ENCODE measurements at regions not wholly inside any gene's neighbourhood (a gene's known extent, or its start where the extent isn't known, plus 50 kb on each side); places are given as distances from the start of the nearest gene placed in this dataset.

GRCh38 chr12:105943525-105943924 is 195.2 kb downstream of the NUAK1 start:
- Histone ChIP-seq H4K20me1 (ENCODE audit: insufficient read depth, low read depth, low read length) (no peaks in the 10 kb centered on the region), H2AFZ (ENCODE audit: low read length) (no peak overlapping the region), H3K4me3 (ENCODE audit: low read length) (no peak overlapping the region), H3K9me3 (ENCODE audit: low read length) (0 out of 2 replicates have a peak, but pooled peaks cover 3% of the 10 kb centered on the region), H3K4me1 (ENCODE audit: low read length) (no peaks in the 10 kb centered on the region), H3K9ac (ENCODE audit: low read length) (no peak overlapping the region), H3K27ac (ENCODE audit: low read length) (no peak overlapping the region), H3K79me2 (ENCODE audit: low read length) (no peaks in the 10 kb centered on the region), H3K27me3 (ENCODE audit: low read length) (no peaks in the 10 kb centered on the region), H3K4me2 (ENCODE audit: low read depth, low read length, poor library complexity, severe bottlenecking) (no peak overlapping the region), H3K36me3 (ENCODE audit: insufficient read depth, low read length) (no peaks in the 10 kb centered on the region), H3K9me2 (replicated peaks; ENCODE audit: insufficient read depth, low read length) (no peaks in the 10 kb centered on the region)
- no peak for DNase-seq

- no peaks in the 10 kb centered on the region for H3K79me2 ChIP-seq (ENCODE audit: low read length)
- DNase-seq: no peak
- no peak overlapping the region for H3K4me2 ChIP-seq (ENCODE audit: low read depth, low read length, poor library complexity, severe bottlenecking)
- no peaks in the 10 kb centered on the region for H3K36me3 ChIP-seq (ENCODE audit: insufficient read depth, low read length)
- H3K9ac ChIP-seq (ENCODE audit: low read length): no peak overlapping the region
- no peaks in the 10 kb centered on the region for H3K27me3 ChIP-seq (ENCODE audit: low read length)
- no peaks in the 10 kb centered on the region for H4K20me1 ChIP-seq (ENCODE audit: insufficient read depth, low read depth, low read length)
- H2AFZ ChIP-seq (ENCODE audit: low read length): no peak overlapping the region
- H3K9me3 ChIP-seq (ENCODE audit: low read length): 0 out of 2 replicates have a peak, but pooled peaks cover 3% of the 10 kb centered on the region
- no peak overlapping the region for H3K27ac ChIP-seq (ENCODE audit: low read length)
- no peaks in the 10 kb centered on the region for H3K9me2 ChIP-seq (replicated peaks; ENCODE audit: insufficient read depth, low read length)
- no peaks in the 10 kb centered on the region for H3K4me1 ChIP-seq (ENCODE audit: low read length)
- H3K4me3 ChIP-seq (ENCODE audit: low read length): no peak overlapping the region
Observed at GRCh38 chr12:105944628-105945027, 194.1 kb downstream of the NUAK1 start.

GRCh38 chr12:105945880-105946279 is 192.9 kb downstream of the NUAK1 start:
- Histone ChIP-seq H3K36me3 (ENCODE audit: insufficient read depth, low read length) (no peaks in the 10 kb centered on the region), H3K9me2 (replicated peaks; ENCODE audit: insufficient read depth, low read length) (no peaks in the 10 kb centered on the region), H4K20me1 (ENCODE audit: insufficient read depth, low read depth, low read length) (no peaks in the 10 kb centered on the region), H3K4me3 (ENCODE audit: low read length) (no peak overlapping the region), H3K9ac (ENCODE audit: low read length) (no peak overlapping the region), H3K4me2 (ENCODE audit: low read depth, low read length, poor library complexity, severe bottlenecking) (no peak overlapping the region), H3K4me1 (ENCODE audit: low read length) (no peaks in the 10 kb centered on the region), H3K79me2 (ENCODE audit: low read length) (no peaks in the 10 kb centered on the region), H2AFZ (ENCODE audit: low read length) (no peak overlapping the region), H3K9me3 (ENCODE audit: low read length) (0 out of 2 replicates have a peak, but pooled peaks cover 3% of the 10 kb centered on the region), H3K27ac (ENCODE audit: low read length) (no peak overlapping the region), H3K27me3 (ENCODE audit: low read length) (no peaks in the 10 kb centered on the region)
- DNase-seq: no peak

GRCh38 chr12:105946493-105946901 is 192.3 kb downstream of the NUAK1 start:
- no peak overlapping the region for H3K9ac ChIP-seq (ENCODE audit: low read length)
- H3K27ac ChIP-seq (ENCODE audit: low read length): no peak overlapping the region
- H2AFZ ChIP-seq (ENCODE audit: low read length): no peak overlapping the region
- H3K4me3 ChIP-seq (ENCODE audit: low read length): no peak overlapping the region
- H3K36me3 ChIP-seq (ENCODE audit: insufficient read depth, low read length): no peaks in the 10 kb centered on the region
- no peak for DNase-seq
- no peaks in the 10 kb centered on the region for H4K20me1 ChIP-seq (ENCODE audit: insufficient read depth, low read depth, low read length)
- H3K9me3 ChIP-seq (ENCODE audit: low read length): 0 out of 2 replicates have a peak, but pooled peaks cover 3% of the 10 kb centered on the region
- no peaks in the 10 kb centered on the region for H3K9me2 ChIP-seq (replicated peaks; ENCODE audit: insufficient read depth, low read length)
- no peaks in the 10 kb centered on the region for H3K79me2 ChIP-seq (ENCODE audit: low read length)
- H3K4me1 ChIP-seq (ENCODE audit: low read length): no peaks in the 10 kb centered on the region
- H3K4me2 ChIP-seq (ENCODE audit: low read depth, low read length, poor library complexity, severe bottlenecking): no peak overlapping the region
- no peaks in the 10 kb centered on the region for H3K27me3 ChIP-seq (ENCODE audit: low read length)

GRCh38 chr12:105947906-105948305 is 190.8 kb downstream of the NUAK1 start:
- no peak overlapping the region for H3K4me3 ChIP-seq (ENCODE audit: low read length)
- H3K4me1 ChIP-seq (ENCODE audit: low read length): no peaks in the 10 kb centered on the region
- H4K20me1 ChIP-seq (ENCODE audit: insufficient read depth, low read depth, low read length): no peaks in the 10 kb centered on the region
- H3K9me3 ChIP-seq (ENCODE audit: low read length): 0 out of 2 replicates have a peak, but pooled peaks cover 3% of the 10 kb centered on the region
- H3K27me3 ChIP-seq (ENCODE audit: low read length): no peaks in the 10 kb centered on the region
- no peak overlapping the region for H2AFZ ChIP-seq (ENCODE audit: low read length)
- H3K27ac ChIP-seq (ENCODE audit: low read length): no peak overlapping the region
- no peaks in the 10 kb centered on the region for H3K9me2 ChIP-seq (replicated peaks; ENCODE audit: insufficient read depth, low read length)
- H3K9ac ChIP-seq (ENCODE audit: low read length): no peak overlapping the region
- no peak overlapping the region for H3K4me2 ChIP-seq (ENCODE audit: low read depth, low read length, poor library complexity, severe bottlenecking)
- no peak for DNase-seq
- H3K36me3 ChIP-seq (ENCODE audit: insufficient read depth, low read length): no peaks in the 10 kb centered on the region
- no peaks in the 10 kb centered on the region for H3K79me2 ChIP-seq (ENCODE audit: low read length)

- Histone ChIP-seq H3K9me3 (ENCODE audit: low read length) (0 out of 2 replicates have a peak, but pooled peaks cover 2% of the 10 kb centered on the region), H3K27me3 (ENCODE audit: low read length) (no peaks in the 10 kb centered on the region), H3K27ac (ENCODE audit: low read length) (no peak overlapping the region), H4K20me1 (ENCODE audit: insufficient read depth, low read depth, low read length) (no peaks in the 10 kb centered on the region), H3K79me2 (ENCODE audit: low read length) (no peaks in the 10 kb centered on the region), H3K4me2 (ENCODE audit: low read depth, low read length, poor library complexity, severe bottlenecking) (no peak overlapping the region), H3K9ac (ENCODE audit: low read length) (no peak overlapping the region), H3K4me1 (ENCODE audit: low read length) (no peaks in the 10 kb centered on the region), H3K9me2 (replicated peaks; ENCODE audit: insufficient read depth, low read length) (no peaks in the 10 kb centered on the region), H2AFZ (ENCODE audit: low read length) (no peak overlapping the region), H3K4me3 (ENCODE audit: low read length) (no peak overlapping the region), H3K36me3 (ENCODE audit: insufficient read depth, low read length) (no peaks in the 10 kb centered on the region)
- DNase-seq: no peak
Observed at GRCh38 chr12:105948331-105948730, 190.4 kb downstream of the NUAK1 start.

- no peaks in the 10 kb centered on the region for H3K79me2 ChIP-seq (ENCODE audit: low read length)
- no peak overlapping the region for H3K4me3 ChIP-seq (ENCODE audit: low read length)
- no peak for DNase-seq
- no peak overlapping the region for H3K9ac ChIP-seq (ENCODE audit: low read length)
- no peaks in the 10 kb centered on the region for H3K9me2 ChIP-seq (replicated peaks; ENCODE audit: insufficient read depth, low read length)
- H3K4me2 ChIP-seq (ENCODE audit: low read depth, low read length, poor library complexity, severe bottlenecking): no peak overlapping the region
- H4K20me1 ChIP-seq (ENCODE audit: insufficient read depth, low read depth, low read length): no peaks in the 10 kb centered on the region
- H3K36me3 ChIP-seq (ENCODE audit: insufficient read depth, low read length): no peaks in the 10 kb centered on the region
- H2AFZ ChIP-seq (ENCODE audit: low read length): no peak overlapping the region
- H3K27ac ChIP-seq (ENCODE audit: low read length): no peak overlapping the region
- H3K27me3 ChIP-seq (ENCODE audit: low read length): no peaks in the 10 kb centered on the region
- H3K9me3 ChIP-seq (ENCODE audit: low read length): no peaks in the 10 kb centered on the region
- no peaks in the 10 kb centered on the region for H3K4me1 ChIP-seq (ENCODE audit: low read length)
Observed at GRCh38 chr12:105949391-105949790, 189.4 kb downstream of the NUAK1 start.

GRCh38 chr12:105951732-105952131 is 187.0 kb downstream of the NUAK1 start:
- DNase-seq: no peak
- Histone ChIP-seq H3K4me1 (ENCODE audit: low read length) (no peaks in the 10 kb centered on the region), H3K4me2 (ENCODE audit: low read depth, low read length, poor library complexity, severe bottlenecking) (no peak overlapping the region), H3K4me3 (ENCODE audit: low read length) (no peak overlapping the region), H3K27ac (ENCODE audit: low read length) (no peak overlapping the region), H3K9me3 (ENCODE audit: low read length) (no peaks in the 10 kb centered on the region), H3K79me2 (ENCODE audit: low read length) (no peaks in the 10 kb centered on the region), H3K27me3 (ENCODE audit: low read length) (no peaks in the 10 kb centered on the region), H2AFZ (ENCODE audit: low read length) (no peak overlapping the region), H4K20me1 (ENCODE audit: insufficient read depth, low read depth, low read length) (no peaks in the 10 kb centered on the region), H3K36me3 (ENCODE audit: insufficient read depth, low read length) (no peaks in the 10 kb centered on the region), H3K9ac (ENCODE audit: low read length) (no peak overlapping the region), H3K9me2 (replicated peaks; ENCODE audit: insufficient read depth, low read length) (no peaks in the 10 kb centered on the region)

Data from Karpas-422 (cell line).